Fibroblast of mammary gland (primary cell): ENCODE measurements at regions not wholly inside any gene's neighbourhood (a gene's known extent, or its start where the extent isn't known, plus 50 kb on each side); places are given as distances from the start of the nearest gene placed in this dataset.

Experiments
- DNase-seq: peaks from one replicate; pipeline ENCODE4 v3.0.0-alpha.2; 2010; ENCODE audit warnings: low read depth
- H3K4me3 ChIP-seq: 2 replicates; pipeline ENCODE4 v1.5.1; 2011; ENCODE audit warnings: low read depth, mild to moderate bottlenecking, low read length, moderate library complexity; ENCODE audit not compliant: control insufficient read depth
- CTCF ChIP-seq: conservative IDR thresholded peaks from 2 replicates; pipeline ENCODE4 v1.5.1; 2011; ENCODE audit warnings: low read depth, low read length, inconsistent platforms; ENCODE audit not compliant: control insufficient read depth, insufficient read depth

- H3K4me3 ChIP-seq, result no peak overlapping the region
- no peak for TF ChIP-seq CTCF
- DNase-seq, result no peak
Measured at GRCh38 chr6:81864124-81864523, 111.6 kb upstream of the TENT5A start.

DNA sequence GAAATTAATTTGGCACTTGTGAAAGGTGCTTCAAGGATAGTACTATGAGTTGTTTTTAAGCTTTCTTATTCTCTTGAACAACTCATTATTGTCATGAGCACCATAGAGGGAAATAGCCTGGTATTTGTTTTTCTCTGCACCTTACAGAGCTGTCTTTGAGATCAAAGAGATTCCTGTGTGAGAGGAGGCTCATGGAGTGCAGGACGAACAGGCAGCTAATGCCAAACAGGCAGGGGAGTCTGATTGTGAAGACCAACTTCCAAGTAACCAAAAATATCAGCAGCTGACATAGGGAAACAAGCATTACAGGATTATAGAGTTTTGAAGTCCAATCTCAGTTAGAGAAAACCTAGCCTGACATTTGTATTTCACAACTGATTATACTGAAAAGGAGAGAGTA is 110.6 kb upstream of the TENT5A start:
- DNase-seq, result no peak
- no peak overlapping the region for H3K4me3 ChIP-seq
- no peak for TF ChIP-seq CTCF

DNA sequence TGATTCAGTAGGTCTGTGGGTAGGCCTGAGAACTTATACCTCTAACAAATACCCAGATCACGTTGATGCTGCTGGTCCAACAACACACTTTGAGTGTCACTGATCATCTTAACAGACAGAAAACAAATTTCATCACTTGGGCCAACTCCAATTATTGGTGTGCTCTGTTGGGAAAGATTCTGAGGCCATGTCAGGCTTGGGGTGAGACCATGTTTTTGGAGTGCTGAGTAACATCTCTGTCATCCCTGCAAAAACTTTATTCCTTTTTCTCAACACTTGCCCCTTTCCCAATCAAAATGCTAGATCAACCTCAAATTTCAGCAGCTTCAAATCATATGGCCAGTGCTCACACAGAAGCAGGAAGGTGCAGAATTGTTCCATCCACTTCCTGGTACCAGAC is 108.8 kb upstream of the TENT5A start:
- TF ChIP-seq CTCF, result no peak
- H3K4me3 ChIP-seq, result no peak overlapping the region
- peak; percentile 86 for DNase-seq

- DNase-seq, result peak; percentile 58
- TF ChIP-seq CTCF, result no peak
- no peak overlapping the region for H3K4me3 ChIP-seq
Measured at GRCh38 chr6:81859884-81860283, 107.4 kb upstream of the TENT5A start.

- DNase-seq, result no peak
- no peak for TF ChIP-seq CTCF
- H3K4me3 ChIP-seq, result no peak overlapping the region
Measured at GRCh38 chr6:81857812-81858211, 105.3 kb upstream of the TENT5A start.

GRCh38 chr6:81856872-81857271 is 104.4 kb upstream of the TENT5A start:
- no peak for TF ChIP-seq CTCF
- H3K4me3 ChIP-seq, result no peak overlapping the region
- DNase-seq, result no peak

GRCh38 chr6:81854474-81854873 is 102.0 kb upstream of the TENT5A start:
- no peak for TF ChIP-seq CTCF
- DNase-seq, result no peak
- H3K4me3 ChIP-seq, result no peak overlapping the region
